CD14-positive monocyte (primary cell): ENCODE measurements at regions not wholly inside any gene's neighbourhood (a gene's known extent, or its start where the extent isn't known, plus 50 kb on each side); places are given as distances from the start of the nearest gene placed in this dataset.
A peak's percentile ranks its signal among the peaks of the same experiment; 100 is the strongest.

Experiments used
- DNase-seq, 3 donors: peaks; one replicate each; pipeline ENCODE4 v3.0.0-alpha.2; 2011 to 2022
- H2AFZ ChIP-seq: 2 replicates; pipeline ENCODE4 v1.6.0; 2012; ENCODE audit warnings: mild to moderate bottlenecking, low read depth, low read length, inconsistent platforms; ENCODE audit not compliant: insufficient read depth, poor library complexity, severe bottlenecking
- H3K27ac ChIP-seq, 2 donors: 1 replicate in 1 of 2; 2 replicates in 1 of 2; pipeline ENCODE4 v1.5.1; 2012 to 2013; ENCODE audit warnings: low read length in 2 of 2, control low read depth in 1 of 2, inconsistent platforms in 1 of 2, low read depth in 1 of 2, mild to moderate bottlenecking in 1 of 2
- H3K27me3 ChIP-seq, 2 donors: one replicate each; pipeline versions ENCODE4 v1.6.0 to v1.6.1; 2011 to 2013; ENCODE audit warnings: low read length in 2 of 2; ENCODE audit not compliant: control insufficient read depth in 2 of 2, insufficient read depth in 2 of 2
- H3K36me3 ChIP-seq, 2 donors: replicated peaks in 1 of 2; 1 replicate in 1 of 2; 2 replicates in 1 of 2; pipeline versions ENCODE4 v1.5.1 to v1.6.1; 2012 to 2013; ENCODE audit warnings: low read length in 2 of 2, control low read depth in 1 of 2, inconsistent platforms in 1 of 2, mild to moderate bottlenecking in 1 of 2; ENCODE audit not compliant: insufficient read depth in 2 of 2, control insufficient read depth in 1 of 2
- H3K4me1 ChIP-seq, 2 donors: 1 replicate in 1 of 2; 2 replicates in 1 of 2; pipeline versions ENCODE4 v1.5.1 to v1.6.1; 2012 to 2013; ENCODE audit warnings: low read length in 2 of 2, control low read depth in 1 of 2, inconsistent platforms in 1 of 2, mild to moderate bottlenecking in 1 of 2, moderate library complexity in 1 of 2; ENCODE audit not compliant: insufficient read depth in 2 of 2, control insufficient read depth in 1 of 2
- H3K4me2 ChIP-seq: replicated peaks from 2 replicates; pipeline ENCODE3; 2012; ENCODE audit warnings: low read length, moderate library complexity, mild to moderate bottlenecking; ENCODE audit not compliant: poor library complexity, severe bottlenecking; ENCODE audit errors: extremely low read depth
- H3K4me3 ChIP-seq, 3 experiments: fragments of 200-600 bp in 1 of 3; sonication (generic) in 1 of 3; replicated peaks in 1 of 3; 1 replicate in 2 of 3; 2 replicates in 1 of 3; pipeline ENCODE4 v1.5.1; 2011 to 2013; ENCODE audit warnings: low read length in 3 of 3, mild to moderate bottlenecking in 3 of 3, control low read depth in 2 of 3, low read depth in 2 of 3, inconsistent platforms in 1 of 3, moderate library complexity in 1 of 3
- H3K79me2 ChIP-seq: 2 replicates; pipeline ENCODE4 v1.6.0; 2012; ENCODE audit warnings: mild to moderate bottlenecking, control low read depth, inconsistent platforms, low read length, moderate library complexity; ENCODE audit not compliant: insufficient read depth
- H3K9ac ChIP-seq: 2 replicates; pipeline ENCODE4 v1.6.0; 2017; ENCODE audit warnings: low read length, mild to moderate bottlenecking; ENCODE audit not compliant: insufficient read depth, poor library complexity, severe bottlenecking
- H3K9me3 ChIP-seq, 2 donors: replicated peaks in 1 of 2; 1 replicate in 1 of 2; 2 replicates in 1 of 2; pipeline versions ENCODE4 v1.5.1 to v1.6.1; 2012 to 2013; ENCODE audit warnings: low read length in 2 of 2, control low read depth in 1 of 2; ENCODE audit not compliant: control insufficient read depth in 1 of 2, insufficient read depth in 1 of 2
- H4K20me1 ChIP-seq: 2 replicates; pipeline ENCODE4 v1.6.0; 2012; ENCODE audit warnings: mild to moderate bottlenecking, low read length, control low read depth, moderate library complexity; ENCODE audit not compliant: insufficient read depth
- H3K27ac Mint-ChIP-seq, 7 donors: one replicate each; pipeline ENCODE4 v1.8.0; 2020; ENCODE audit warnings: mild to moderate bottlenecking in 7 of 7, mixed read lengths in 7 of 7, moderate library complexity in 6 of 7, inconsistent platforms in 2 of 7
- H3K27me3 Mint-ChIP-seq, 3 donors: one replicate each; pipeline ENCODE4 v1.8.0; 2021 to 2022; ENCODE audit warnings: low read depth in 3 of 3, mild to moderate bottlenecking in 3 of 3, mixed read lengths in 3 of 3, moderate library complexity in 3 of 3, inconsistent platforms in 1 of 3
- H3K36me3 Mint-ChIP-seq, 2 donors: one replicate each; pipeline ENCODE4 v1.8.0; 2020; ENCODE audit warnings: mixed read lengths in 2 of 2, inconsistent platforms in 1 of 2, mild to moderate bottlenecking in 1 of 2
- H3K4me1 Mint-ChIP-seq: one replicate; pipeline ENCODE4 v1.8.0; 2020; ENCODE audit warnings: mild to moderate bottlenecking, mixed read lengths
- H3K4me3 Mint-ChIP-seq, 2 donors: one replicate each; pipeline ENCODE4 v1.8.0; 2020; ENCODE audit warnings: mild to moderate bottlenecking in 2 of 2, mixed read lengths in 2 of 2, moderate library complexity in 1 of 2
- H3K9me3 Mint-ChIP-seq, 7 donors: one replicate each; pipeline ENCODE4 v1.8.0; 2020 to 2022; ENCODE audit warnings: mixed read lengths in 7 of 7, mild to moderate bottlenecking in 6 of 7, moderate library complexity in 6 of 7, inconsistent platforms in 2 of 7
- CTCF ChIP-seq: fragments of 200-600 bp; IDR thresholded peaks from one replicate; pipeline ENCODE4 v1.8.0; 2022; ENCODE audit warnings: antibody characterized with exemption, mild to moderate bottlenecking
- WGBS: methylation state at CpG from one replicate; pipeline ENCODE4 v1.1.5; 2013; ENCODE audit warnings: missing lambda C conversion rate; ENCODE audit not compliant: insufficient coverage; 5-methylcytosine and 5-hydroxymethylcytosine counted together
- intact Hi-C, 2 donors: fragments of 100-400 bp; cut with micrococcal nuclease; formaldehyde crosslinking; loops; one replicate each; pipeline versions ENCODE4 v1.15.0 to v1.15.1; 2023

- H3K4me1 Mint-ChIP-seq, result peaks cover 23% of the 10 kb centered on the region
- H3K36me3 Mint-ChIP-seq, result peaks cover 0 to 2% of the 10 kb centered on the region in 2 donors
These were observed 73.4 kb downstream of the CAPZA3 start for GRCh38 chr12:18811273-18811672.

GRCh38 chr12:18813753-18814152 lies 75.8 kb downstream of the CAPZA3 start:
- Histone ChIP-seq H3K27ac (no peak overlapping the region), H3K4me1 (peaks cover 21 to 32% of the 10 kb centered on the region in 2 donors), H3K4me2 (no peak overlapping the region), H3K79me2 (no peaks in the 10 kb centered on the region), H3K9me3 (no peaks in the 10 kb centered on the region), H3K4me3 (no peak overlapping the region), H3K27me3 (no peaks in the 10 kb centered on the region), H2AFZ (no peak overlapping the region), H3K36me3 (no peaks in the 10 kb centered on the region), H4K20me1 (no peaks in the 10 kb centered on the region), H3K9ac (no peak overlapping the region)
- Mint-ChIP-seq H3K27ac (no peak overlapping the region), H3K9me3 (peaks cover 0 to 3% (median 0%) of the 10 kb centered on the region in 7 donors), H3K4me3 (no peak overlapping the region), H3K36me3 (peaks cover 0 to 2% of the 10 kb centered on the region in 2 donors), H3K27me3 (peaks cover 0 to 2% (median 0%) of the 10 kb centered on the region in 3 donors), H3K4me1 (peaks cover 30% of the 10 kb centered on the region)
- no peak for DNase-seq
- 100% methylated on average over 2 of the region's 2 CpGs for WGBS
- intact Hi-C loops, result no loop called here
- TF ChIP-seq CTCF, result no peak

More at GRCh38 chr12:18811273-18811672, 73.4 kb downstream of the CAPZA3 start:
- intact Hi-C loops, result no loop called here
- no peaks in the 10 kb centered on the region for H3K9me3 ChIP-seq
- no peaks in the 10 kb centered on the region for H3K27me3 ChIP-seq
- Mint-ChIP-seq H3K27me3 (peaks cover 0 to 2% (median 0%) of the 10 kb centered on the region in 3 donors), H3K9me3 (peaks cover 0 to 3% (median 0%) of the 10 kb centered on the region in 7 donors), H3K27ac (peak overlapping the region; percentile 63 to 94 (median 91)), H3K4me3 (peak overlapping the region in 1 of 2 donors; percentile 75)
- H3K27ac ChIP-seq, result peak overlapping the region in 1 of 2 donors; percentile 78
- no peaks in the 10 kb centered on the region for H4K20me1 ChIP-seq
- H3K9ac ChIP-seq, result peak overlapping the region; percentile 32
- H3K4me1 ChIP-seq, result peaks cover 18 to 21% of the 10 kb centered on the region in 2 donors
- peak overlapping the region; percentile 64 for H3K4me2 ChIP-seq
- H3K4me3 ChIP-seq, result peak overlapping the region in 2 of 3 experiments; percentile 19 to 50
- DNase-seq, result peak; percentile 63 to 76 (median 68)
- 0% methylated on average over 3 of the region's 3 CpGs for WGBS
- TF ChIP-seq CTCF, result no peak
- peak overlapping the region; percentile 61 for H2AFZ ChIP-seq
- H3K36me3 ChIP-seq, result no peaks in the 10 kb centered on the region
- H3K79me2 ChIP-seq, result no peaks in the 10 kb centered on the region
